ENCODE measurements at regions not wholly inside any gene's neighbourhood (a gene's known extent, or its start where the extent isn't known, plus 50 kb on each side); places are given as distances from the start of the nearest gene placed in this dataset.
"Not testable (repeated sequence)": the region's sequence is repeated elsewhere in the genome, so short reads cannot be mapped to it uniquely, and the experiment has no call there.

DNA sequence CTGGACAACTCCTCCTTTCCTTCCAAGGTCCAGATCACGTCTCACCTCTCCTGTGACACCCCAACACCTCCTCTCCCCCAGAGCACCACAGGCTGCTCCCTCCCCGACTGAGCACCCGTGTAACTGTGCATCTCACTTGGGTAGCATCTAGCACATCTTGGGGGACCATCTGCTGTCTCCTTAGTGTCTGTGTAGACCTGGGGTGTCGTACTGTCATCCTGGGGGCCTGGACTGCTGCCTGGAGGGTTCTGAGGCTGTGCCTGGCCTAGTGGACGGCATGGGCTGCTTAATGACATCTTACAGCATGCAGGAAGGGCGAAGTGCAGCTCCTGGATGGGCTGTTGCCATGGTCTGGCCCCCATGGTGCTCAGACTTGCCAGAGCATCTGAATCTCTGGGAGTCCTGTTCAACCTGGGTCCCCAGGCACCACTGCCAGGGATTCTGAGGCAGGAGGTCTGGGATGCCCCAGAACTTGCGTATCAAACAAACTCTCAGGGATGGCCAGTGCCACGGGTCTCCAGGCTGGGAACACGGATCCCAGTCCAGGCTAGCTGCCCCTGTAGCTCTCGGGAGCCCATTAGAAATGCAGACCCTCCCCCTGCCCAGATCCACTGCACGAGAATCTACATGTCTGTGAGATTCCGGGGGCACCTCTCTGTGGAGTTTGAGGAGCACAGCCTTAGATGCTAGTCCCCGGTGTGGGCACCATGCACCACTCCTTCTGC lies 194.4 kb upstream of the ZNF469 start:
- not testable (repeated sequence) for DNase-seq

- DNase-seq = not testable (repeated sequence)
Observed at GRCh38 chr16:88190592-88191095, 192.1 kb upstream of the ZNF469 start.

DNA sequence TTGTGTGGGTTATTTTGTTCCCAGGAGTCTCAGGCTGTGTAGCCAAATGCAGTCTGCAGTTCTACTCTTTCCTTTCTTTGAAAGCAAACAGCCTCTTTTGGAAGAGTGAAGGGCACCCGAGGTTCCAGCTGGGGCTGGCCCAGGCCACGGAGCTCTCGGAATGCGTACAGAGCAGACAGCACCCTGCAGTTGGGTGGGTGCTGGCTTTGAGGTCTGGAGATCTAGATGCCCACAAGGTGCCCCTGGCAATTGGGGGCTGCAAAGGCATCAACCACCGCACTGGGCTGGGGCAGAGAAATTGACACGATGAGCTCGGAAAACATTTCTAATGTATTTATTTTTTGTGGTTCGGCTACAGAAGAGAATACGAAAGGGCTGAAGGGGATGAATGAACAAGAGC lies 191.6 kb upstream of the ZNF469 start:
- not testable (repeated sequence) for DNase-seq

DNA sequence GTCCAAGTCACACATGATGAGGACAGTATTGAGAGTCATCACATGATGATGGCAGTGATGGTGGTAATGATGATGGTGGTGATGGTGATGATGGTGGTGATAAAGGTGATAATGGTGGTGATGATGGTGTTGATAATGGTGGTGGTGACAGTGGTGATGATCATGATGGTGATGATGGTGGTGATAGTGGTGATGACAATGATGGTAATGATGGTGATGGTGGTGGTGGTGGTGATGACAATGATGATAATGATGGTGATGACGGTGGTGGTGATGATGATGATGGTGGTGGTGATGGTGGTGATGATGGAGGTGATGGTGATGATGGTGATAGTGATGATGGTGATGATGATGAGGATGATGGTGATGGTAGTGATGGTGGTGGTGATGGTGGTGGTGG lies 190.2 kb upstream of the ZNF469 start:
- DNase-seq = no peak

DNA sequence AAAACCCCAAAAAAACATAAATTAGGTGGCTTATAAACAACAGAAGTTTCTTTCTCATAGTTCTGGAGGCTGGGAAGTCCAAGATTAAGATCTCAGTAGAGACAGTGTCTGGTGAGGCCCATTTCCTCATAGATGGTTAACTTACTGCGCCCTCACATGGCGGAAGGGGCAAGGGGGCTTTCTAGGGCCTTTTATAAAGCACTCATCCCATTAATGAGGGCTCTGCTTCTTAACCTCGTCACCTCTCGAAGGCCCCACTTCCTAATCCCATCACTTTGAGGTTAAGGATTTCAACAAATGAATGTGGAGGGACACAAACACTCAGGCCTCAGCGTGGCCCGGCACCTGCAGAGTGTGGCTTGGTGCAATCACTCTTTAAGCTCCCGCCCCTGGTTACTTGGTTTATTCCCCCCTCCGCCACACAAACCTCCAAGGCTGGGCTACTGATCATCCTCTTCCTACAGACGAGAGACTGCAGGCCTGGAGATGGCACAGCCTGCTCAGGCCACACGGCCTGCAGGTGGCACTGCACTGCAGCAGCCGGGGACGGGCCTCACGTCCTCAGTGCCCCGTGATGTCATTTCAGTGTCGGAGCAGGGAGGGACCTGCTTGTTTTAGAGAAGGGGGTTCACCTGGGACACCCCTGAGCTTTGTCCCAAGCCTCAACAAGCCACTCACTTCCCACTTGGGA lies 188.9 kb upstream of the ZNF469 start:
- peak; percentile 47 for DNase-seq

DNA sequence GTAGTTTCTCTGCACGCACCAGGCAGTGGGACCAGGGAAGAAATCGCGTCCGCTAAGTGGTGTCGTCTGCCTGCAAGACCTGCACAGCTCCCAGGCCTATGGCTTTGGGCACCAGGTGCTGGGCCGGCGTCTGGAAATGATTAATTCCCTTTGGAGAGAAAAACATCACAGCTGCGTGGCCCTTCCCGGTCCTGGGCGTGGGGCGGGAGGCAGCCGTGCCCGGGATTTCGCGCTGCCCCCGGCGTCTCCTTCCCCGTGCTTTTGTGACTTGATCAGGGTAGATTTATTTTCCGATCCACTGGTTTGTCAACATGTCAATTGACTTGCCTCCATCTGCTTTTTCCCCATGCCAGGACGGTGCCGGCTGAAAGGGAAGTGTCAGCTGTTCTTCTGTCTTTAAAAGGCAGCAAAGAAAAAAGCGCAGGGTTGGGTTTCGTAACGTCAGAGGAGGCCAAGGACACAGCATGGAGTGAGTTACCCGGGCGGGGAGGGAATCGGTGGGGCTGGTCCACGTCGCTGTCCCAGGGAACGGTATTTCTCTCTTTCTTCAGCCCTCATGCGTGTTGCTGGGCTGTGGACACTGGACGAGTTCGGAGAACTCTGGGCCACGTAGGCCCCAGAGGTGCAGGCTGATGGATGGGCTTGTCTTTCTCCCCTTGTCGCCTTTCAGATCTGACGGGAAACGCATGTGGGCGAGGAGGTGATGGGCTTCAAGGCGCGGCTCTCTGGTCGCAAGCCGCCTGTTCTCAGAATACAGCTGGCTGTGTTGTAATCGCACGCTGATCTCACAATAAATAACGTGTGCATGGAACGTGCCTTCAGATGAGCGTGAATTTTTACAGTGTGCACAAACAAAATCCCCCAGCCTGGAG lies 188.1 kb upstream of the ZNF469 start:
- no peak for DNase-seq

DNA sequence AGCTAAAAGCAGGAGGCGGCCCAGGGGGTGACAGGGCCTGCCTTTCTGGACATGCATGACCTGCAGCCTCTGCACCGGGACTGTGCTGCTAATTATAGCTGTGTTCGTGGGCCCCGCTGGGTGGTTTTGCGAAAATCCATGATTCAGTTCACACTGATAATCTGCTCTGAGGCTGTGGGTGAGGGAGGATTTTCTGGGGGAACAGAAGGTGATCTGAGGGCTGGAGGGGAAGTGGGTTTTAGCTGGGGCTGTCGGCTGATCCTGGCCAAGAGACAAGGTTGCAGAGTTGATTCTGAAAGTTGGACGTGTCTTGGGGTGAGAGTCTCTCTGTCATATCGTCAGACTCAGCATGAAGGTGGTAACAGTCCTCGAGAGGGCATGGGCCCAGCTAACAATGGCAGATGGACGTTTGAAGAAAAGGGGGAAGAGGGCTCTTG lies 187.5 kb upstream of the ZNF469 start:
- DNase-seq = no peak

DNA sequence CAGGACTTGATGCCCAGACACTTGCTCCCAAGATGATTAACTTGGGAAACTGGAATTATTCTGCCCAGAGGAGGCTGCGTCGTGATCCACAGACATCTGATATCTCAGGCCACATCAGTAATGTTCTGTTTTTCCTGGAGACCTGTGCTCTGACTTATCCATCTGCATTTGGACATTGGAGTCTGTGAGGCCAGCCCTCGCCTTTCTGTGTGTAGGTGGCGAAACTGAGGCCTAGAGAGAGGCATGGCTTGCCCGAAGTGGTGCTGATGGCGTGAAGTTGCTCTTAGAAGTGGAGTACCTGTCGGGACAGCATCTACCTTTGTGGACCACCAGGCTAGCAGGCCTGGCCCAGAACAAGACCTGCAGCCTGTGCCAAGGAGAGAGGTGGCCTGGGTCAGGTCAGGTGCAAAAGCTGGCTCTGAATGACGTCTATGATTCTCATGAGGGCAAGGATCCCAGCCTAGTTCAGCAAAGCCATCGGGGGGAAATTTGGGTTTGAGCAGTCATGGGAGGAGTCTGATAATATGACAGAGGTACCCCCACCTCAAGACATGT lies 186.8 kb upstream of the ZNF469 start:
- no peak for DNase-seq

DNA sequence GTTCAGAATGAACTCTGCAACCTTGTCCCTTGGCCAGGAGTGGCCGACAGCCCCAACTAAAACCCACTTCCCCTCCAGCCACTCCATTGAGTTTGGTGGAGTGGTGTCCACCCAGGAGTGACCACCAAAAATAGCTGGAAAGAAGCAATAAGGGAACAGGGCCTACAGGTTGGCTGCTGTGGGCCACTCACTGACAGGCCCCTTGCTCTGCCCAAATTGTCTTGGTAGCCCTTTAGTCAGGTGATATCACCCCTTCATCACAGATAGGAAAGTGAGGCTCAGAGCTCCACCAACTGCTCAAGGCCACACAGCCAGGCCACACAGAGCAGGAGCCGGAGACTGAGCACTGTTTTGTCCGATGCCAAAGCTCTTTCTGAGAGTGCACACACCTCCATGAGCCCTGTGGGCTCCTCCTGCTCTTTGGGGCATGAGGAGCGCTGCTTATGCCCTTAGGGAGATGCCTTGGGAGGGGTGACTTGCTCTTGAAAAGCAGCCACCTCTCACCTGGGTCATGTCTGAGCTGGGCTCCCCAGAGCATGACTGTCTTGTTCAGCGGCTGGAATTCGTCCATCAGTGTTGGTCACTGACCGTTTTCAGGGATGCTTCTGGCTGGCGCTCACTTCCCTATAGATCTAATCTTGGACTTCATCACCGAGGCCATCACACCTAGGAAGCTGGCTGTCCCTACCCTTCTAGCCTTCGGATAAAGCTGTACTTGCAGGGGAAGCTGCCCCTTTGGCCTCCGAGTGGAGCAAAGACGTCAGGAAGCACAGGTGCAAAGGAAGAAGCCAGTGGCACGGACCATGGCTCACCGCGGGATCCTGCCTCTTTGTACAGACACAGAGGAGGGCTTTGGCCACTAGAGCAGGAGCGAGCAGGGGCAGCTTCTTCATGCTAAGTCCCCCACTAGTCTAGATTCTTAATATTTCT lies 186.0 kb upstream of the ZNF469 start:
- DNase-seq = no peak

GRCh38 chr16:88197481-88198456 lies 185.0 kb upstream of the ZNF469 start:
- DNase-seq = no peak

GRCh38 chr16:88198457-88199295 lies 184.1 kb upstream of the ZNF469 start:
- not testable (repeated sequence) for DNase-seq

DNA sequence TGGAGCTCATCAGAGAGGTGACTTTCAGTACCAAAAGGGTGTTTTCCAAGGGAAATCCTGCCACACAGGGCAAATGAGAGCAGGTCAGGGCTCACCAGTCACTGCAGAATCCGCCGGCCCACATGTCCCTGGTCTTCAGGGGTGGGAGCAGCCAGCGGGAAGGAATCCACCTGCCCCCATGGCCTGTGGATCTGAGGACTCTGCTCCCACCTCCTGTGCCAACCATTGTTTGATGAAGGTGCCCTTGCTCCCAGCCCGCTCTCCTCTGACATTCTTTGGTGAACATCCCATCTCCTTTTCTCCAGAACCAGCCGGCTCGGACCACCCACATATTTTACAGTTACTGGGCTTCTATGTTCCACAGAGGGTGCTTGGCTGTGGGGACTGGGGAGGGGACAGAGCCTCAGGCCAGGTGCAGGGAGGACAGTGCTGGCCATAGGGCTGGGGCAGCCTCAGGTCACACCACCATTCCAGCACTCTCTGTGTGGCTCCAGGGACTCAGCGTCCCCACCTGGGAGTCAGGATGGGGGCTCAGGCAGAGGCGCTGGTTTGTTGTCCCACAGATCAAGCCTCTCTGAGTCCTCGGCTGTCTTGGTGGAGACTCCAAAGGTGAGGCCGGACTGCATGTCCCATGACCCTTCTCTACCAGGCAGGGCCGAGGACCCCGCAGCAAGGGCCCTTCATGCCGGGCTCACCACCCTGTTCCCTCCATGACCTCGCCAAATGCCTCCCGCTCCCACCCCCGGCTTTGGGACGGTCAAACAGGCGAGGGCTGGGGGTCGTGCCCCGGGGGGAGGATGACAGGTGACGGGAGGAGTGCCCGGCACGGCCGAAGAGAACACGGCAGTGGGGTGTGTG lies 183.2 kb upstream of the ZNF469 start:
- DNase-seq = not testable (repeated sequence)

DNA sequence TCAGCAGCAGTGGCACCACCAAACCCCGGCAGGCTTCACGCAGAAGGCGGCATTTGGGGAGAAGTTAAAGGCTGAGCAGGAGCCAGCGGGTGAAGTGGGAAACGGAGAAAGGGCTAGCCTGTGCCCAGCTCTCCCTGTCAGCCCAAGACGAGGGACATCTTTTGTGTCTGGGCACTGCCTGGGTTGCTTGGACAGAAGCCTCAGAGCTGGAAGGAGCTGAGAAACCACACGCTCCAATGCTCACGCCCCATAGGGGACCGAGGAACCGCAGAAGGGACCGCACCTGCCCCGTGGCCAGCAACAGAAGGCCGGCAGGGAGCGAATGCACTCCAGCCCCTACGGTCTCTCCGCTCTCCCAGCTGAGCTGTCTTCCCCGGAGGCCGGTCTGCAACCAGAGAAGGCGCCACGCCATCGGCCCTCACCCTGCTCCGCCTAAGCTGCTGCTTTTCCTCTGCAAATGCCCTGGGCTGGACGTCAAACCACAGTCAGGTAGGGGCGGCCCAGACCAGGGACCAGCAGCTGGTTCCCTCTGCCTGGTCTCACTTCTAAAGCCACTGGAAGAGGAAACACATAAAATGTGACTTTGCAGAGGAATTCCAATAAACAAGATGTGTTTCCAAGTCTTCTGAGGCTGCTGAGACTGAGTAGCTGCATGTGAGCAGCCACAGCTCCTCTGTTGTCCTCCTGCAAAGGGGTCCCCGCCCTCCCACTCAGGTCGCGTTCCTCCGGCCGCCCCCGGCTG lies 182.4 kb upstream of the ZNF469 start:
- not testable (repeated sequence) for DNase-seq

DNA sequence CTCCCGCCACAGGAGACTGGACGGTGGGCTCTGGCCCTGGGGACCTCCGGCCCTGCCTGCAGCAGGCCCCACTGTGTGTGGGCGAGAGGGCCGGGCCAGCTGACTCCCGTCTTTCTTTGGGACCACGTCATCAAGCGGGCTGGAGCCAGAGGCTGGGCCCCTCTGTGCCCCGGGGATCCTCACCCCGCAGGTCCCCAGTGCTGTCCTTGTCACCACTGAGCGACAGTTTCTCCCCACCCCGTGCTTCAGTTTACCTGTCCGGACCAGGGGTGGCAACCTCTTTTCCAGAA lies 181.9 kb upstream of the ZNF469 start:
- no peak for DNase-seq

DNA sequence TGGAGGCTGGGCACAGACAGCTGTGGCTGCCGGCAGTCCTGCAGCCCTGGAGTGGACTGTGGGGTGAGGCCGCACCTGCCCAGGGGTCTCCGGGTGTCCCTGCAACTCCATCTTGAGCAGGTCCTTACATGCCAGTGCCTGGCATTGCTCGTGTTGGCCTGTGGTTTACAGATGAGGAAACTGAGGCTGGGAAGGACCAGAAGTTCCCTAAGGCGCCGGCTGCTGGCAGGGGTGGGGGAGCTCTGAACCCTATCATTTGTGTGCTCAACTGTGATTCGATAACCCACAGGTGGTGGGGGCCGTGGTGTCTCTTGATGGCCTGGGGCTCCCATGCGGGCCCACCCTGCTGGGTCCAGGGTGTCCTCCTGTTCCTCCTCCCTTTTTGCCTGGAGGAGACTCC lies 181.1 kb upstream of the ZNF469 start:
- not testable (repeated sequence) for DNase-seq

GRCh38 chr16:88202207-88202745 lies 180.5 kb upstream of the ZNF469 start:
- DNase-seq = no peak

DNA sequence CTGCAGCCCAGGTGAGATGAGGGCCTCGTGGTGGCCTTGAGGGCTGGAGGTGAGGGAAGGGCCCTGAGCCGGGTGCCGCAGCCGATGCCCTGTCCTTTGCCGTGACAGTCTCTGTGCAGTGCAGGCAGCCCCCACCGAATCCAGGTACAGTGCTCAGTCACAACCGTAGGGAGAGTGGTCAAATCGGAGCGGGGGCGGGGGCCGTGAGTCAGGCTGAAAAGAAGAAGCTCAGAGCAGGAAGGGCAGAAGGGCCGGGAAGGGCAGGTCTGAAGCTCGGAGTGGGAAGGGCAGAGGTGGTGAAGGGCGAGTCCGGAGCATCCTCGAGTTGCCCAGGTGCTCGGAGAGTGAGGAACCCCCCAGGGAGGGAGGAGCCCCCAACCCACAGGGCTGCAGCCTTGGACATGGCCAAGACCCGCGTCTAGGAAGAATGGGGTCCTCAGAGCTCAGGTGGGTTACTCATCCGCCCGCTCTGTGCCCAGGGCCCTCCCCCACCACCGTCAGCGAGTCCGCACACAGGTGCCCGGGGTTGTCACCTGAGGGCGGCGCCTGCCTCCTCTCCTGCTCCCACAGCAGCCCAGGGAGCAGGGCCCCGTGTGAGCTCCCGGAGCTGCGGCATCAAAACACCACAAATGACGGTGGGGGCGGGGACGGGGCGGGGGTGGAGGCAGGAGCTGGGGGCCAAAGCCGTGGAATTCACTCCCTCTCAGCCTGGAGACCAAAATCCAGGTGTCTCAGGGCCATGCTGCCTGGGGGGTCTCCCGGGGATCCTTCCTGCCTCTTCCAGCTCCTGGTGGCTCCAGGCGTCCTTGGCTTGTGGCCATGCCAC lies 179.7 kb upstream of the ZNF469 start:
- not testable (repeated sequence) for DNase-seq
